MG63 (cell line): ENCODE measurements at regions not wholly inside any gene's neighbourhood (a gene's known extent, or its start where the extent isn't known, plus 50 kb on each side); places are given as distances from the start of the nearest gene placed in this dataset.

ENCODE experiments used
- DNase-seq: peaks from one replicate; pipeline ENCODE4 v3.0.0-alpha.2; 2020
- H3K27me3 ChIP-seq: fragments of 250-450 bp; sonication (Bioruptor Pico); 2 replicates; pipeline ENCODE4 v1.5.1; 2020; ENCODE audit warnings: mild to moderate bottlenecking, moderate library complexity
- H3K36me3 ChIP-seq: fragments of 250-450 bp; sonication (Bioruptor Pico); 2 replicates; pipeline ENCODE4 v1.5.1; 2020; ENCODE audit warnings: mild to moderate bottlenecking, moderate library complexity
- H3K4me3 ChIP-seq: fragments of 250-450 bp; sonication (Bioruptor Pico); 2 replicates; pipeline ENCODE4 v1.5.1; 2020; ENCODE audit warnings: mild to moderate bottlenecking, moderate library complexity
- H3K9me3 ChIP-seq: fragments of 250-450 bp; sonication (Bioruptor Pico); 2 replicates; pipeline ENCODE4 v1.5.1; 2020; ENCODE audit warnings: mild to moderate bottlenecking, moderate library complexity

DNA sequence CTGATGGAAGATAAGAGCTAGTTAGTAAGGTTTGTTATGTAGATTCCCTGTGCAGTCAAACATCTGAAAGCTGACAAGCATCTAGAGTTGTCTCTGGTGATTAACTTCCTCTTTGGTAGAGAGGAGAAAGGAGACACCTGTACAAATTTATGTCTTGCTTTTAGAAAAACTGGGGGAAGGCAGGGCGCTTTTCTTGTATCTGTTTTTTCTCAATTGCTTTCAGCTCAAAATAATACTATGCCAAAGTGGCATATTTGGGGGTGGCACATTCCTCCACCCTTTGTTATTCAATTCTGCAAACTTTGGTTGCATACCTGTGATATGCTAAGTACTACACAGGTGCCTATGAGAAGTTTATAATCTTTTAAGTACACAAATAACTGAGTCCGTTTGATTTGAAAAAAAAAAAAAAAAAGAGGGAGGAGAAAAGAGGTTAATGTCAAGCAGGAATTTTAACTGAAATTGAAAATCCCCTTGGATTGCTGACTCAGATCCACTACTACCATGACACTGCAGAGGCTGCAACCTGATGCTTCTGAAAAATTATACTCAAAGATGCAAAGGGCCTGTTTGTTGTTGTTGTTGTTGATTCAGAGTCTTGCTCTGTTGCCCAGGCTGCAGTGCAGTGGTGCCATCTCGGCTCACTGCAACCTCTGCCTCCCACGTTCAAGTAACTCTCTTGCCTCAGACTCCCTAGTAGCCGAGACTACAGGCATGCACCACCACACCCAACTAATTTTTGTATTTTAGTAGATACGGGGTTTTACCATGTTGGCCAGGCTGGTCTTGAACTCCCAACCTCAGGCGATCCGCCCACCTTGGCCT lies 164.8 kb upstream of the NBEA start:
- Histone ChIP-seq H3K27me3 (no peaks in the 10 kb centered on the region), H3K36me3 (no peaks in the 10 kb centered on the region), H3K9me3 (no peaks in the 10 kb centered on the region), H3K4me3 (no peak overlapping the region)
- no peak for DNase-seq

DNA sequence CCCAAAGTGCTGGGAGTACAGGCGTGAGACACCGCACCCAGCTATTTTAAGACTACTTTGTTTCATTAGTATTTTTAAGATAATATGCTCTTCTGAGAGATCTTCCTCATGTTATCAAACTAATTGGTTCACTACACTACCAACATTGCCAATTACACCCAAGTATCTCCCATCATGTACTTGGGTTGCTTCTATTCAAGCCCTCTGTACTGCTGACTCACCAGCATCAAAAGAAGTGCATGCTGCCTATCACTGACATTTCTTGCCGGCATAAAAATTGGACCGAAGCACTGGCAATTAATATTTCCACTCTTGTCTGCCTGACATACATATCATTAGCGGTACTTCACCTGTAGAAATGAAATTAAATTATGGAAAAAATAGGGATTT lies 164.2 kb upstream of the NBEA start:
- DNase-seq = no peak
- Histone ChIP-seq H3K9me3 (no peaks in the 10 kb centered on the region), H3K4me3 (no peak overlapping the region), H3K36me3 (no peaks in the 10 kb centered on the region), H3K27me3 (no peaks in the 10 kb centered on the region)

DNA sequence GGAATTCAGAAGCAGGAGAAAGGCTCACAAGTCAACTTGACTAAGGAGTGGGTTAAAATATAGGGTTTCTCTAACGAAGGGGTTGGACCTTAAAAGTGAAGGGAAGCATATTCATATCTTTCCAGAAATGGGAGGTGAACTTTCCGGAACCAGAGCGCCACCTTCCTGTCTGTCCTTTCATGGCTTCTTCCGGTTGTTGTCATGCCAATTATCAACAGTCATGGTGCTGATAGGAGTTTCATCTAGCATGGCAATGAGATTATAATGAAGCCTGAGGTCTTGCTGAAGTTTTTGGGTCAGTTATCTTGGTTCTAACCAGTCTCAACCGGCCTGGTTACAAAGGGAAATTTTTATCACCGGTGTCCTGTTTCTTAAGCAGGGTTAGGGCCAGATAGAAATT lies 162.9 kb upstream of the NBEA start:
- no peak overlapping the region for H3K4me3 ChIP-seq
- no peak for DNase-seq
- no peaks in the 10 kb centered on the region for H3K9me3 ChIP-seq
- no peaks in the 10 kb centered on the region for H3K27me3 ChIP-seq
- H3K36me3 ChIP-seq = no peaks in the 10 kb centered on the region

DNA sequence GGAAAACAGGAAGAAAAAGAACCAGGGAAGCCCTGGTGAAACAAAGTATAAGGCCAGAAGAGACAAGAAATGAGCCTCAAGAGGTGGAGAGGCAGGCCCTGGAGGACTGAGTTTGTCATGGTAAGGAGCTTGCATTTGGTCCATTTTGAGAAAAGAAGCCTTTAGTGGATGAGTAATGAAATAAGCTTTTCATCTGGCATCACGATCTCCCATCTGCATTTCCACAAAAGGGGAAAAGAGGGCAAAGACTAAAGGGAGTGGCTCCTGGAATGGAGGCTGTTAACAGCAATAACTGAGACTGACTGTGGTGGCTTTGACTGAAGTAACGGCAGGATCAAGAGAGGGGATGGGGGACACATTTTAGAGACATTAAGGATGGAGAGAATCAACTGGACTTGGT lies 148.8 kb upstream of the NBEA start:
- no peaks in the 10 kb centered on the region for H3K9me3 ChIP-seq
- no peak overlapping the region for H3K4me3 ChIP-seq
- DNase-seq = no peak
- no peaks in the 10 kb centered on the region for H3K27me3 ChIP-seq
- no peaks in the 10 kb centered on the region for H3K36me3 ChIP-seq

DNA sequence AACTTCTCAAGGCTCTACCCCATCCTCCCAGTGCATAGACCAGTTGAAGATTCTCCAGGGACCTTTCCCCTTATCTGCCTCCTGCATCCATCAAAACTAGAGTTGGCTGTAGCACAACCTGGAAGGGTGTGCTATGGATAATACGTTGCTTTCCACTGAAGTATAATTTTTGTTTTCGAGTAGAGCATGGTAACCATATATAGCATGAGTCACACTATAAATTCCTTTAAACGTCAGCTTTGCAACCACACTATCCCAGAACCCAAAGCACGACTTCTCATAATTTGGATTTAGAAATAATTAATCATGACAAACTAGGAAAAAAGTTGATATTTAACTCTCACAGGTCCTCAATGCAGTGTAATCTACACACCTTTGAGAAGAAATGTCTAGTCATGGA lies 138.3 kb upstream of the NBEA start:
- H3K36me3 ChIP-seq = no peaks in the 10 kb centered on the region
- no peak for DNase-seq

DNA sequence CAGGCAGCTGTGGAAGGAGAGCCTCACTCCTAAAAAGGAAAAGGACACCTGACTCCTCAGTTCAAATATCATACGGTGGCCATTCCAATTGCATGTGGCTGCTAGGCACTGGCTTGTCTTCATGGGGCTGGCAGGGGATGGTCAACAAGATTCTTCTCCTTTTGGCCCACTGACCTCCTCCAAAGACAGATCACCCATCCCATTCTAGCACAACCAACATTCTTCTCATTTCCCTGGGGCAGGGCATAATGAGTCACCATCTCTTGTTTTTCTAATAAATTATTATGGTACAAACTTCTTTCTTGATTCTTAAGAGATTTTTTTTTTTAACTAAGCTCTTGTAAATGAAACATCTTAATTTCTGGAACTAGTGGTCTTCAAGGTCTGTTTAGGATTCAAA lies 136.7 kb upstream of the NBEA start:
- no peaks in the 10 kb centered on the region for H3K36me3 ChIP-seq
- no peak overlapping the region for H3K4me3 ChIP-seq
- H3K9me3 ChIP-seq = no peaks in the 10 kb centered on the region
- H3K27me3 ChIP-seq = no peaks in the 10 kb centered on the region
- no peak for DNase-seq

More for the DNA sequence above, 138.3 kb upstream of the NBEA start:
- no peak overlapping the region for H3K4me3 ChIP-seq
- no peaks in the 10 kb centered on the region for H3K9me3 ChIP-seq
- no peaks in the 10 kb centered on the region for H3K27me3 ChIP-seq

DNA sequence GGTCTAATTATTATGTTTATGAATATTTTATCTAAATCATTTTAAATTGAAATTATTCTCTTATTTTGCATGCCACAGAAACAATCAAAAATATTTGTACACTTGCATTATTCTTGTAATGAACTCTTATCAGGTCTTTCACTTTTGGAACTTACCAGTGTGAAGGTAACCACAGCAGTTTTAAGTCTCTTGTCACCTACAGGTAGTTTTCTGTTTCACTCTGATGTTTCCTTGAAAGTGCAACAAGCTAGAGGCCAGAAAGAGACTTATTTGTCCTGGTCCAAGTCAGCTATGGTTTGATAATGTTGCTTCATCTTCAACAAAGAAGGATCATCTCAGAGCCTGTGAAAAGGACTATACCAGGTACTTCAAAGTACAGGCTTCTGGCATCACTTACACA lies 133.4 kb upstream of the NBEA start:
- H3K27me3 ChIP-seq = no peaks in the 10 kb centered on the region
- no peak for DNase-seq
- H3K36me3 ChIP-seq = no peaks in the 10 kb centered on the region
- no peak overlapping the region for H3K4me3 ChIP-seq
- H3K9me3 ChIP-seq = no peaks in the 10 kb centered on the region

DNA sequence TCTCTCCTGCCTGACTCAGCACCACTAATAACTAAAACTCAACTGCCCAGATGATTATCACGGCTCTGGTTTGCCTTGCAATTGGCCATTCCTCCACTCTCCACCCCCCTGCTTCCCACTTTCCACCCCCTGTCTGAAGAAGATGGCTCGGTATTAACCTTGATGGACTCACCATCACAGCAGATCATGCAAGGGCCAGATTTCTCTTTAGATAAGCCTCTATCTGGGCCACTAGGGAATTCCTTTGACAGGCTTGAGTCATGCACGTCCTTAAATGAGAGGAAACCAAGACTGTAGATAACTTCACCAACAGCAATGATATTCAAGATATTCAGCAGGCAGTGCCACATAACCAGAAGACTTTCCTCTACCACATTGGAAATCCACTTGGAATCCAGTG lies 131.1 kb upstream of the NBEA start:
- Histone ChIP-seq H3K36me3 (no peaks in the 10 kb centered on the region), H3K27me3 (no peaks in the 10 kb centered on the region), H3K9me3 (no peaks in the 10 kb centered on the region), H3K4me3 (no peak overlapping the region)
- DNase-seq = no peak

DNA sequence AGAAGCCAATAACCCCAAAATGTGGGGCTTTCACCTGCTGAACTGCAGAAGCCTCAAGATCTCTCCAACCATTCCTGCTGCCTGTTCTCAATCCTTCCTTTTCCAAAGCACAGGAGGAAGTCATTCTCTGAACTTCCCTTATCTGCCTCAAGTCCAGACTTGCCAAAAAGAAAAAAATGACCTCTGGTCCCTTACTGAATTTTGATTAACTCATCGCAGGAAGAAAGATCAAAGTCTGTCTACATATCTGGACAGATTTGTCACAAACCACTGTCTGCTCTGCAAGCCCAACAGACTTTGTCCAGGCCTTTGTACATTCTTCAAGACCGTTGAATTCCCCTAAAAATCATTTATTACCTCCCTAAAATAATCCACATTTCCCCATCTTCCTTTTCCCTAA lies 126.5 kb upstream of the NBEA start:
- no peak overlapping the region for H3K4me3 ChIP-seq
- no peaks in the 10 kb centered on the region for H3K9me3 ChIP-seq
- H3K36me3 ChIP-seq = no peaks in the 10 kb centered on the region
- DNase-seq = no peak
- no peaks in the 10 kb centered on the region for H3K27me3 ChIP-seq

DNA sequence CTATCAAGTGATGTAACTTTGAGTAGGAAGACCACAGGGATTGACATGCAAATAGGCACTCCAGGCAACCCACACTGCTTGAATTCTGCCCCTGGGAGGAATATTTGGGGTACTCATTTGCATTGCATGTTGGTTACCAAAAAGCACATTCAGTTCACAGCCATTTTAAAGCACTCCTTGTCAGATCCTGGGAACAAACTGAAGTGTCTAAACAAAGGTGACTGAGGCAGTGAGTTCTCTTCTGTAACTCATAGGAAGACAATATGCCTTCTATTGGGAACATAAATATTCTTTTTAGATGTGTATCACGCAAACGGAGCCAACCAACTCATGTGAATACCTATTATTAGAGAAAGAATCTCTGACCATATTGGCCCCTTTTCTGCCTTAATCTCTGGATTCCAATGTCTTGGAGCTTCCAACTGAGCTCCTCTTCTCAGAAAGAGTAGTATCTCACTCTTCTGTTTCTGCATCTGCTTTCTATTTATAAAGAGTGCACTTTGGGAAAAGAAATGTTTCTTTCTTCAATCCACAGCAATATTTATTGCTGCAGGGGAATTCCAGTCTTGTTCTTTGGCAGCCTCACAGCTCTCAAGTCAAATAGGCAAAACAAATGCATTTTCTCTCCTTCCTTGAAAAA lies 125.7 kb upstream of the NBEA start:
- no peak for DNase-seq
- Histone ChIP-seq H3K9me3 (no peaks in the 10 kb centered on the region), H3K36me3 (no peaks in the 10 kb centered on the region), H3K4me3 (no peak overlapping the region), H3K27me3 (no peaks in the 10 kb centered on the region)

DNA sequence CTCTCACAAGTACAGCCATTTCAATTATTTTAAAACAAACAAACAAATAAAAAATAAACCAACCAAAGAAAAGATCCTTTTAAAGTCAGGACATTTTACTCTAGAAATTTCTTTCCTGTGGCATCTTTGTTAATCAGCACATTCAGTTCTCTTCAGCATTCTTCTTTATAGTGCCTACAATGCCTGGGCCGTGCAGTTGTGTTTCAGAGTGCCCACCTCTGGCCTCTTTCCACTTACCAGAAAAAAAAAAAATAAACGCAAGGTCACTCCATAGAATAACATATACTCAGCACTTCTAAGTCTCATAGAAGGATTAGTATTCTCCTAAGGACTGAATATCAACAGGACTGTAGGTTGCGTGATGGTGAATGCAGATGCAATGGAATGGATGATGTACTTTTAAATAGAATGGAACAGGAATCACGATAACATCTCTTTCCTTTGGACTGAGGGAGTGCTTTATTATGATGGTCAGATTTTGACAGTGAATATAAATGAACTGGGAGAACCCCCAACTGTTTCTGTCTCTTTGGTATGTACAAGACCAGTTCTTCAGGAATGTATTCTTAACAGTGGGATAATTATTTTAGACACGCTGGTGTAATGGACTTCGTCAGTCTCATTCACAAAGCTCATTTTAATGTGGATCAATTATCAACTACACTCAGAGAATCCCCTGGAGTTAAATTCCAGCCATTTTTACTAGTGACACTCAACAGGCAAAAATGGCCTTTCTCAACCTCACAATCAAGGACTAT lies 125.0 kb upstream of the NBEA start:
- Histone ChIP-seq H3K27me3 (no peaks in the 10 kb centered on the region), H3K9me3 (no peaks in the 10 kb centered on the region), H3K36me3 (no peaks in the 10 kb centered on the region), H3K4me3 (no peak overlapping the region)
- DNase-seq = no peak

DNA sequence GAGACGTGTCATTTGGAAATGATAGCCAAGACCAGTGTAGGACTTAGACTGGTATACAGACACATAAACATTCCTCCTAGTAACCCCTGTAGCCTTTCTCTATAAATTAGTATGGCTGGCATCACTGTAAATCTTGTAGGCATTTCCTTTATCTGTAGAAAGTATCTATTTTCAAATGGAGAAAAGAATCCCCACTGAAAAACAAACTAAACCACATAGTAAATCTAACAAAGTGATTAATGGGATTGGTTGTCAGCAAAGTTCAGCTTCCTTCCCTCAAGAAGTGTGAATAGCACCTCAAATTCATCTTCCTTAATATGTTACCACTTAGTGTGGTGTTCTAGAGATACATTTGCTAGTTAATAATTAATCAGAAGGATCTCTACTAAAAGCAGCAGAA lies 119.4 kb upstream of the NBEA start:
- Histone ChIP-seq H3K4me3 (no peak overlapping the region), H3K9me3 (no peaks in the 10 kb centered on the region), H3K36me3 (no peaks in the 10 kb centered on the region), H3K27me3 (no peaks in the 10 kb centered on the region; the same call in 1 of the 2 replicates)
- no peak for DNase-seq

DNA sequence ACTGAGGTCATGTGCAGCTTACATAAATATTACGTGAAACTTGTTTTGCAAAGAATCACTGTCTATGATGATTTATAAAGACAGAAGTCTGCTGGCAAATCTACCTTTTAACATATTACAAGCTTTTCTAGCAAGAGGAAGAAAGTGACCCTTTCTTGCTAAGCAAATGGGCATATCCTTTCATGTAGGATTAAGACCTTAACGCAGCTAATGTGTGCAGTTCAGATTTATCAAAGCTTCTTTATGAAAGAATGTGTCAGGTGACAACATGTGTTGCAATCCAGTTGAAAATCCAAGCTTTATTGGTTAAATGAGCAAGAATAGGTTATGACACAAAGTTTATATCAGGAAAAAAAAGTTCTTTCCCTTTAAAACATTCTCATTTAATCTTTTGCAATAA lies 115.6 kb upstream of the NBEA start:
- no peak overlapping the region for H3K4me3 ChIP-seq
- no peak for DNase-seq
- H3K36me3 ChIP-seq = no peaks in the 10 kb centered on the region
- no peaks in the 10 kb centered on the region for H3K9me3 ChIP-seq
- H3K27me3 ChIP-seq = no peaks in the 10 kb centered on the region; the same call in 1 of the 2 replicates

DNA sequence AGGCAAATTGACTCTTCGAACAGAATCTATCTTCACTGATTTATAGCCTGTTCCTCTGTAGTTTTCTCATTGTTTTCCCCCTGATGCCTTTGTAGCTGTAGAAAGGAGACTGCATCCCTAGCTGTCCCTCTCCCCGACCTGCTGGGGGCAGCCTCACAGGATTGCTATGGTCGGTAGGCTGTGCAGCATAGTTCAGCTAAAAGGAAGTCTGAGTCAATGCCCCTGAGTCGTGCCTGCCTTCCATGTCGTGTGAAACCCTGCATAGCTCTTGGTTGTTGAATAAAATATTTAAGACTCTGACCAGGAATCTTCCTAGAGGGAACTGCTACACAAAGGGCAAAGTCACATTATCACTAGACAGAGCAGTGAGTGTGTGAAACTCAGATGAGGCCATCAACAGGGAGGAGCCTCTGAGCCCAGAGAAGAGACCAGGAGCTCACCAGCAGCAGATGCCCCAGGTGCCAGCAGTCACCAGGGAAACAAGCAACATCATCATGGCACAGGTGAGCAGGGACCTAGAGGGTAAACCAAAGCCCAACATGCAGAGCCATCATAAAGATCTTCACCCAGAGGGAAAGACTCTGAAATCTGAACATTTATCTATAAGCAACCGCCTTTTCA lies 108.4 kb upstream of the NBEA start:
- peak; percentile 9 for DNase-seq
- no peaks in the 10 kb centered on the region for H3K36me3 ChIP-seq

DNA sequence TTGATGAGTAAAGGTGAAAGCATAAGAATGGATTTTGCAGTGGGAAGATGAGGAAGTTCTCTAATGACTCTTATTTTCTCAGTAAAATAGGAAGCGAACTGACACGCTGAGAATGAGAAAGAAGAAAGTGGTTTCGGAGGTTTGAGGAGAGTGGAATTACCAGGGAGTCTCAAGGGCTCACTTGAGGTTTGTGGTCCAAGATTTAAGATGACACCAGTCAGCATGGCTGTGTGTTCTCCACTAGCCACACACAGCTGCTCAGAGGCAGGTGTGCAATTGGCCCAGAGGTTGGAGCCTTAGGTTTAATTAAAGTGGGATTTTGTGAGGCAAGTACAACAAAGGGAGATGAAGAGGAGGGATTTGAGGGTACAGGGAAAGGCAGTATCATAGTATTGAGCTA lies 99.6 kb upstream of the NBEA start:
- no peaks in the 10 kb centered on the region for H3K9me3 ChIP-seq
- no peaks in the 10 kb centered on the region; the same call in 1 of the 2 replicates for H3K27me3 ChIP-seq
- H3K36me3 ChIP-seq = no peaks in the 10 kb centered on the region
- H3K4me3 ChIP-seq = no peak overlapping the region
- no peak for DNase-seq

More for the DNA sequence above, 108.4 kb upstream of the NBEA start:
- Histone ChIP-seq H3K27me3 (no peaks in the 10 kb centered on the region), H3K4me3 (no peak overlapping the region), H3K9me3 (no peaks in the 10 kb centered on the region)

DNA sequence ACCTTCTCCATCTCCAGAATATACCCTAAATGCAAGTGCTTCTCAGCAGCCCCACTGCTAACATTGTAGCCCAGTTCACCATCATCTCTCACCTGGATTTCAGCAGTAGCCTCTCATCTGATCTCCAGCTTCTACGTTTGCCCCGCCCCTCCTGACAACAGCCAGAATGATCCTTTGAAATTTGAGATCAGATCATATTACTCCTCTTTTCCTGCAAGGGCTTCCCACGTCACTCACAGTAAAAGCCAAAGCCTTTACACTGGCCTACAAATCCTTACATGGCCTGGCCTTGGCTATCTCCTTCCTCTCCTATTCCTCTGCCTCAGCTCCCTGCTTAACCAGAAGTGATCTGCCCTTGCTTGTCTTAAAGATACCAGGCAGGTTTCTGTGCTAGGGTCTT lies 94.3 kb upstream of the NBEA start:
- Histone ChIP-seq H3K27me3 (no peaks in the 10 kb centered on the region), H3K9me3 (no peaks in the 10 kb centered on the region), H3K4me3 (no peak overlapping the region), H3K36me3 (no peaks in the 10 kb centered on the region)
- DNase-seq = no peak

DNA sequence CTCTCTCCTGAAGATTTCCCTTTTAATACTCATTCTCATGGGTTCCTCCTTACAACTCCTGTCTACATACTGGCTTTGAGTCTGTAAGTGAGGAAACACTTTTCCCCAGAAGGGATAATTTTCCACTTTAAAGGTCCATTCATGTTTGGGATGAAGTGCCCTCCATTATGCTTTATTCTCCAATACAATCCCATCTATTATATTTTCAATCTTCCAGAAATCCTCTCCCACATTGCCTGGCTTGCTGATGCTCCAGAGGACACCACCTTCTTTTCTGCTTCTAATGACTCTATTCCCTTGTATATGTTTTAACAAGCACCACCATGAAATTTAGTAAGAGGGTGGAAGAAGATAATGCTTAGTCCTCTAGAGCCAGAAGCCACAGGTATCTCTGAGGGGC lies 92.7 kb upstream of the NBEA start:
- Histone ChIP-seq H3K4me3 (no peak overlapping the region), H3K36me3 (no peaks in the 10 kb centered on the region), H3K27me3 (no peaks in the 10 kb centered on the region), H3K9me3 (no peaks in the 10 kb centered on the region)
- no peak for DNase-seq
